ENCODE measurements at regions not wholly inside any gene's neighbourhood (a gene's known extent, or its start where the extent isn't known, plus 50 kb on each side); places are given as distances from the start of the nearest gene placed in this dataset.
A peak's percentile ranks its signal among the peaks of the same experiment; 100 is the strongest.

DNA sequence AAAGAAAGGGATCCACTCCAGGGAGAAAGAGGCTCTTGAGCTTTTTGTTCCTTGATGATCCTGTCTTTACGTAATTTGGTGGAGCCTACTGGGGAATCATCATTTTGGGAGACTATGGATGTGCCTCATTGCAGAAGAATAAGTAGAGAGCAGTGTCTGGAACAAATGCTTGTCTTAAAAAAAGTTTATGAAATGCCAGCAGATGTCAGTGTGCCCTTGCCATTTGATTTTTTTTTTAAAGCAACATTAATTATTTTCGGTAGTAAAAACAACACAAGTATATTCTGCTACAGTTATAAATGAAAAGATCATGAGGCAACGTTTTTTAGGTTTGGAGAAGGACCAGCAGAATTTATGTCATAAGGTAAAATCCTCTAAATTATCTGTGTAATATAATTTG is 934.8 kb upstream of the EEF2KMT start:
- DNase-seq, result no peak

DNA sequence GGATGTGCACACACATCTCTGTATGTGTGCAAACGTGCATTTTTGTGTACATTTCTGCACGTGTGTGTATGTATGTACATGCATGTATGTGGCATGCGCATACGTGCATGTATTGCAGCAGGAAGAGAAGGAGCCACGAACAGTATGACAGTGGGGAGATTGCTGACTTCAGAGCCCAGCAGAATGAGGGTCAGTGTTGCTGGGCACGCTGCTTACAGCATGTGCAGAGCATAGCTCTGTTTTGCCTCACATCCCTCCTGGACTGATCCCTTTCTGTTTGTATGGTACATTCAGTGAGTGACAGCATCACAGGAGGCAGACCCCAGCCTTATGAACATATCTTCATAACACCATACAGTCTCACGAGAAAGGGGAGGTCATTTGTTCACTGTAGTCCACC is 934.0 kb upstream of the EEF2KMT start:
- DNase-seq, result no peak

DNA sequence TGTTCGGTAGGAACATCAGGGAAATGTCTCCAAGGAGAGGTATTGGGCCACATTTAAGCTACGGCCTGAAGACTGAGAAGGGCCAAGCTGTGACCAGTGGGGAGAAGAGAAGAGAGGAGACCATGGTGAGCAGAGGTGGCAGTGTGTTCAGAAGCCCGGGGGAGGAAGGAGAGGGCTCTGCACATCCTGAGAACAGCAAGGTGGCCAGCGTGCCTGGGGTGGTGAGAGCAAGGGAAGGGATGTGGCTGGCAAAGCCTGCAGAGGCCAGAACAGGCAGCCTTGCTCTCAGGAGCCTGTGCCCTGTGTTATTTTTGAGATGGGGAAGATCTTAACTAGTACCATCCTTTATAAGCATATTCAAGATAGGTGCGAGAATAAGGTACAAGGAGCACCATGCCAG is 933.5 kb upstream of the EEF2KMT start:
- DNase-seq, result no peak

DNA sequence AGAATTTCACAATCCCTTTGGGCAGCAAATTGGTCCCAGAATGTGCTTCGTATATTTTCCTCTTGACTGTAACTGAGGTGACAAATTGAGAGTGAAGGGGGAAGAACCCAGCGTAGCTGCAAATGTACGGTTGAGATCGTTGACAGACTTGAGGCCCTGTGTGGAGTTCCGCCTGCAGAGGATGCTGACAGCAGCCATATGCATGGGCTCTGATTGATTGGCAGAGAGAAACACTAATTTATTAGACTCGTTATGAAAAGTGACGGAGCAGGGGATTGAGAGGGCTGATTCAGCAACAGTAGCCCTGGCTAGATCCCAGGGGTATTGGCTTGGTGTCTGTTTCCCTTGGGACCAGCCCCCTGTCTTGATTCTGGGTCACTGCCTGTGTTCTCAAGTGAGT is 930.1 kb upstream of the EEF2KMT start:
- no peak for DNase-seq

DNA sequence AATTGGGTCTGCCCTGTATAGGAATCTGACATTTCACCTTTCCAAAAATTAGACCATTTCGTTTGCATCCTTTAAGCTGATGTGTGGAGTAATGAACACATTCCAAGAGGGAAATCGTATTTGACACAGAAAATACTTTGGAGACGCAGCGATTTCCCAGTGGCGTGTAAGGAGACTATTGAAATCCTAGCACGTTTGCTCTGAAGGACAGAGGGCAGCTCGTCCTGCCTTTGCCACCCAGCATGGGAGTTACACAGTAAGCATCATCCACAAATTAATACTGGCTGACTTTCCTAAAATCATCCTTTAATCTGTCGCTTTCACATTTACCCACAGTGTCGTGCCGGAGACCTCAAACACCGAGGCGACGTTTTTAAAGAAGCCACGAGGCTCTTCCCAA is 925.9 kb upstream of the EEF2KMT start:
- no peak for DNase-seq

DNA sequence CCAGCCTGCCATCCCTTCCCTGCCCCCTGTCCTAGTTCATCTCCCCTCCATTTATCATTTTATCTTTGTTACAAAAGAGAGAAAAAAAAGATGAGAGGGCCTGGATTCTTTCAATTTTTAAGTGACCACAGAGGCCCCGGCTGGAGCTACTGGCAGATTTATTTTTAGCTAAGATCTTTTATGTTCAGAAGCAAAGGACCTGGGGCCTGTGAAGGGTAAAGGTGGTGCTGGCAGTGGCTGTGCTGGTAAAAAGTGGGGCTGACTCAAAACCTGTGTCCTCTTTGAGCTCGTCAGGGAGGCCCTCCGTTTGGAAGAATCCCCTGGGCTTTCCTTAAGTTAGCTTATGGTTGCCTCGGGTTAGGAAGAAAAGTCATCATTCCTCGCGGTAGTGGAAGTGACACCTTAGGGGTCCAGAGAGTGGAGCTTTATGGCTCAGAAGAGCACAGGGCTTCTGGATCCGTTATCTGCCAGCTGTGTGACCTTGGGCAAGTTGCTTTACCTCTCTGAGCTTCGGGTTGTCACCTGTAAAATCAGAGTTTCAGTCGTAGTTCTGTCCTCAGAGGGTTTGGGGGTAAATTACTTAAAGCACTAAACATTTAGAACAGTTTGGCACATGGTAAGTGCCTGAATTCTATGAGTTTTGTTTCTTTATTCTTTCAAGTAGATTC is 923.8 kb upstream of the EEF2KMT start:
- no peak for DNase-seq

DNA sequence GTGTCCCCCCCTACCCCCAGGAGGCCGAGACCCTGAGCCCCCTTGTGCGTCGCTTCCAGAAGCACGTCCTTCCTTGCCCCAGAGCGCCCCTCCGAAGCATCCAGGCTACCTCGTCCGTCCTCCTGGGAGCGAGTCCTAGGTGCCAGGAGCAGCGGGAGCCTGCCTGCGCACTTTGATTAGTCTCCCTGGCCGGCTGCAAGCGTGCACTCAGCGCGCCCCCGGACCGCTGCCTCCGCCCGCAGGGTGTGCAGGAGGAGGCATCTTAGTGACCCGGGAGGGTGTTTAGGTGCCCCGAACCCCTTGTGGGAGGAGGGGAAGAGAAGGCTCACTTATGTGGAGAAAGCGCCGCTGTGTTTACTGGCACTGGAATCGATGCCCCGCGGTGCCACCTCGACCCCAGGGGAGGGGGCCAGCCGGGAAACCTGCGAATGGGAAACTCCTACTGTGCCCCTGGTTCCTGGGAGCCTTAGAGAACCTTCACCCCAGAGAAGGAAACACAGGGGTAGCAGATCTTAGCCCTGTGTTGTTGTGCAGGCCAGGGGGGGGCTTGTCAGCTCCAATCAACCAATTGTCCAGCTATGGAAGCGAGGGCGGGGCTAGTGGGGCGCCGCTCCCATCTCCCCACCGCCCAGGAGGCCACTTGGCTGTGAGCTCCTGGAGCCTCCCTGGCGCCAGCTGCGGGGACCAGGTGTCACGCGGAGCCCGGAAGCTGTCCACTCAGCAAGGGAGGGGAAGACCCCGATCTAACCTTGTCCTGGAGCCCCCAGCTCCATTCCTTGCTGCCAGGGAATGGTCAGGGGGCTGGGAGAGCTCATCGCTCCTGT is 922.8 kb upstream of the EEF2KMT start:
- DNase-seq, result no peak

DNA sequence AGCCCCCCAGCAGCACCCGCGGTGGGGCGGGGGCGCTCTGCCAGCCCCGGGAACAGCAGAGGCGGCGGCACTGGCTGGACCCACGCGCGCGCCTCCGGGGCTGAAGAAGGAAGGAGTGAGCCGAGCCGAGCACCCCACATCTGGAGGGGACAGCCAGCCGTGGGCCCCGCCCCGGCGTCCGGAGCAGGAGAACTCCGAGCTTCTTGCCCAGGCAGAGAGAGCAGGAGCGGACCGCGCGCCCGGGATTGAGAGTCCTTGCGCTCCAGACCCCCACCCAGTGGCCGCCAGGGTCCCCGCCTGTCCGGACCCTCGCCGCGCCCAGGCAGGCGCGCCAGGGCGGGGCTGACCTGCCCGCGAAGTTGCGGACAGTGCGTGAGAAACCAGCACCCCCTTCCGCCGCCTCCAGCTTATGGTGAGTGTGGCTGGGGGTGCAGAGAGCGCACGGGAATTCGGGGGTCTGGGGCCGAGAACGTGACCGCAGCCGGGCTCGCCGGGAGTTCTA is 921.9 kb upstream of the EEF2KMT start:
- DNase-seq, result no peak

DNA sequence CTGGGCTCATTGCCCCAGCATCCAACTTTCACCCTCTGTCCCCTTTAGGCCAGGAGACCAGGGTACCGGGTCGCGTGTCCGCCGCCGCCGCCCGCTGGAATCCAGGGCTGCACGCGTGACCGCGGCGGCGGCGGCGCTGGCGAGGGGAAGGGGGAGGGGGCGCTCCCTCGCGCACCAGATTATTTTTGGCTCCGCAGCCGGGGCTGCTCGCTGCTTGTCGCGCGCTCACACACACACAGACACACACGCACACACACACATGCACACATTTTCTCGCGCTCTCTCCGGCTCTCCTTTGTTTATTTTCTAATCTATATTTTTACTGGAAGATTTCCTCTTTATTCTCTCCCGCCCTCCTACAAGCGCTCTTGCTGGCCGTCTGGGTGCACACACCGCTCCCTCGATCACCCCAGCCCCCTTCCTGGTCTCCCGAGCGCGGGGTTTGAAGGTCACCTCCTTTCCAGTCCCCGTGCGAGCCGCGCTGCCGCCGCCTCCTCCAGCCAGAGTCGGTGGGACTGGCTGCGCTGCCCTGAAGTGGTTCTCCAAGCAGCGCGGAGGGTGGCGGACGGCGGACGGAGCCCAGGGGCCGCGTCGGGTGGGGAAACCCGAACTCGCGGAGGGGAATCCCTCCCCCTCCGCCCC is 921.4 kb upstream of the EEF2KMT start:
- no peak for DNase-seq

DNA sequence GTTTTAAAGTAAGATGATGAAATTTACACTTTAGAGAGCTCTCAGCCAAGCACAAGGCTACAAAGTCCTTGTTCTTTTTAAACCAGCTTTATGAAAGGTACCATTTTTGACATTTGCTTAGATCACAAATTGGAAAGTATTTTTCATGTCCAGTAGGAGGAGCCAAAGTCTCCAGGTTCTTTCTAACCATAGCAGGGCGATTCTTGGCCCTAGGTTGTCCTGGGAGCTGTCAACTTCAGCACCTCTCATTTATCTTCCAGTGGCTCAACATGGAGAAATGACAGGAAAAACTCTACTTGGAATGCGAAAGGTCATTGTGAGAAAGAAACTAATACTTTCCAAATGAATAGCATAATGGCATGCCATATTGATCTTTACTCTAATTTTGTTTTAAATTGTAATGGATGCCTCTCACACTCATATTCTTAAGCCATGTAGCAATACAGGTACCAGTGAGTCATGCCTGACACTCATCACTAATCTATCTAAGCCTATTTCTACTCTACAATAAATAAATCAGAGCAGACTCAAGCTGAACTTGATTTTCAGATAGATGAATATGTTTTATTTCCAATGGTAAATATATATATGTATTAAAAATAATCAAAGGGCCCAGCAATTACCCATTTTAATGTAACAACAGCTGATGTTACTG is 919.1 kb upstream of the EEF2KMT start:
- DNase-seq, result peak in 1 of 2 donors; percentile 15

DNA sequence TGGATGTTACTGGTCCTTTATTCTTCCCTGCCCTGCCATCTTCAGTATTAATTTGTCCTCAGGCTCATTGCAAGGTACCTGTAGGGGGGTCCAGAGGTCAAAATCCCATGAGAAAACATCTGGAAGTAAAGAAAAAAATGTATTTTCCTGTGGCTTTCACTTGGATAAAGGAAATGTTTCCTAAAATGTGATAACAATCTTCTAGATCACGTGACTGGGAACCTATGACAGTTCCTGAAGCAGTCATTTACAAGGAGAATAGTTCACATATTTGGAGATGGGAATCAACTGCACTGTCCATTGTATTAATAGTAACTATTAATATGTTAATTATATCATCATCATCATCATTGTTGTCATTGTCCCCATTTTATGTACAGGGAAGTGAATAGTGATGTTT is 915.1 kb upstream of the EEF2KMT start:
- DNase-seq, result no peak

DNA sequence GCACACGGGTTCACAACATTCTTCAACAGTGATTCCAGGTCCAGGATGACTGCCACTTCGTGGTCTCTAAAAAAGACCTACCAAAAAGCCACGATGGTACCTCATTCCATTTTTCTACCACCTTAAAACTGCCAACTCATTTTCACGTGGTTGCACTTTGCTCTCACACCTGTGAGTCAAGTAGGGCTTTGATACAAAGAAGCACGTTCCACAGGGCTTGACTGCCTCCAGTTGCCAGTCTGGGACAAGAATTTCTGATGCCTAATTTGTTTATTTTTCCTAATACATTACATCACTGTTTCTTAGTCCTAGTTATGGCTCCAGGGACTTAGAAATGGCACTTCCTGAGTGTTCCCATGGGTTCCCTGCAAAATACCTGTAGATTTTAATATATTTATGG is 911.6 kb upstream of the EEF2KMT start:
- DNase-seq, result no peak

DNA sequence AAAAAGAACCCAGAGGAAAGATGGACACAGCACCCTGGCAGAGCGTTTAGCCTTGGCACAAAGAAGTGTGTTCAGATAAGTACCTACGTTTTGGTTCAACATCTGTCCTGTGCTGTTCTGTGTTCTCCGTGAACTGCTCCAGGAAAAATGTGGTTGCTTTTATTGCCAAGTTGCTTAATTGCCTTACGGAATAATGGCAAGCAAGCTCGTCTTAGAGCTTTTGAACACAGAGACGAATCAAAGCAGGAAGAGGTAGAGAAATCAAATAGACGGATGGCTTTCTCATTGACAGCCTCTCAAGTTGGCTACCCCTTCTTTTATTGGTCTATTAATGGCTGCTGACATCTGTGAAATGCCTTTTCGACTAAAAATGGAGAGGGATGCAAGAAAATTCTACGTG is 911.1 kb upstream of the EEF2KMT start:
- no peak for DNase-seq

DNA sequence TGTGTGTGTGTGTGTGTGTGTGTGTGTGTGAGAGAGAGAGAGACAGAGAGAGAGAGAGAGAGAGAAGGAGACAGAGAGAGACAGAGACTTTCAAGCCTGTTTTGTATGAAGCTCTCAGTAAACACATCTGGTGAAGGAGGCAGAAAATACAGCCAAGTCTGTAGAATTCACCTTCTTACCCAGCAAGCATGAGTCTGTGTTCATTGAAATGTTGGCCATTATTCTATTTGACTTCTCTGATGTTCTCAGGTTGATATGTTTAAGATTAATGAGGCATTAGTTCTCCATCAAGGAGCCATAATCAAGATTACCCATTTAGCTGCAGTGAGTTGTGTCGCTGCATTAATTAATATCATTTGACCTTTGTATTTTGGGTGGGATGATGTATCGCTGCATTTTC is 895.8 kb upstream of the EEF2KMT start:
- no peak for DNase-seq

DNA sequence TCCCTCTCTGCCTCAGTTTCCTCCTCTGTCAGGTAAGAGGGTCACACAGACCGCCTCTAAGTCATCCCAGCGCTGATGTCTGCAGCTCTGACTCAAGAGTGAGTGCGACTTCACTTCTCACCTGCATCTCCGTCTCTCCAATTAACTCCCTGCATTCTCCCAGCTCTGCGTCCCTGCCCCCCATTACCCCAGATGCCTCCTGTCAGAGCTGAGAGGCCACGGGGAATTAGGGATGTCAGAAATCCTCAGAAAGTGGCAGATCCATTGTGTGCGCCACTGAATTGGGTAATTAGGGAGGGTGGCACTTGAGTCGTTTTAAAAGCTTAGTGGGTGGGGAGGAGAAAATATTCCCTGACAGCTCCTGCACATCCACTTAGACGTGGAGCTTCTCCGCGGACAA is 885.4 kb upstream of the EEF2KMT start:
- DNase-seq, result no peak

DNA sequence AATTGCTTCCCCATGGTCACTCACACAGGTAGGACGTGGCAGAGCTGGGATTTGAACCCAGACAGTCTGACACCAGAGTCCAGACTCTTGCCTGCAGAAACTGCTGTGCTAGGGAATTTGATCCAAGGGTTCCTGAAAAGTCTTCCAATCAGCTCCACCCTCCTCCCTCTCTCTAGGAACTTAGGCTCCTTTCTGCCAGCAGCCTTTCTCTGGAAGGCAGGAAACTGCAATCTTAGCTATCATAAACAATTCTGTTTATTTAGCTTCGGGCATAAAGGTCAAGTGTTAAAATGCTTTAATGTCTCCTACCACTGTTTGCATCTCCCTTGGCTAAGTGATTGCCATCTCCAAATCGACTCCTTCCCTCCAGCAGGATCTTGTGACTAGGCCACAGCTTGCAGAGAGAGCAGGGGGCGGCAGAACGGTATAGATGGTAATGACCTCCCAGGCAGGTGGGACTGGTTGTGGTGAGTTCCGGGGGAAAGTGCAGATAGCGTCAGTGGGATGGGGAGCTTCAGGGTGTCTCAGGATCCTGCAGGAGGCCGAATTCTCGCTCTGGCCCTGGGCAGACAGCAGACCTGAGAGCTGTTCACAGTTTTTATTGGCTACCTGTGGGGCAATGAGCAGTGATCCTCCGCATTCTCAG is 882.4 kb upstream of the EEF2KMT start:
- no peak for DNase-seq

DNA sequence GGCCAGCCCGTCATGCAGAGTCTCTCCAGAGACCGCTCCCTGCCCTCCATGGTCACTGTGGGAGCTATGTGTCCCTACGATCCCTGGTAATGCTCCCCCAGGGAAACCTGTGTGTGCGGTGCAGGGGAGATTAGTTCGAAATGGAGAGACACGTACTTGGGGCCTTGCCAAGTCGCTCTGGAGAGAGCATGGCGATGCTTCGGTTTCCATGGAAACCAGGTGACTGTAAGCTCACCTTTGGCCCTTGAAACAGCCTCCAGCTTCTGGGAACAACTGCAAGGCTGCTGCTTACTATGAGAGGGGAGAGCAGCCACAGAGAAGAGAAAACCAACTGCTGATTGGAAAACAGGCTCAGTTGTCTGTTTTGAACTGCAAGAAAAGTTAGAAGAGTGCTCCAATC is 879.7 kb upstream of the EEF2KMT start:
- DNase-seq, result no peak

DNA sequence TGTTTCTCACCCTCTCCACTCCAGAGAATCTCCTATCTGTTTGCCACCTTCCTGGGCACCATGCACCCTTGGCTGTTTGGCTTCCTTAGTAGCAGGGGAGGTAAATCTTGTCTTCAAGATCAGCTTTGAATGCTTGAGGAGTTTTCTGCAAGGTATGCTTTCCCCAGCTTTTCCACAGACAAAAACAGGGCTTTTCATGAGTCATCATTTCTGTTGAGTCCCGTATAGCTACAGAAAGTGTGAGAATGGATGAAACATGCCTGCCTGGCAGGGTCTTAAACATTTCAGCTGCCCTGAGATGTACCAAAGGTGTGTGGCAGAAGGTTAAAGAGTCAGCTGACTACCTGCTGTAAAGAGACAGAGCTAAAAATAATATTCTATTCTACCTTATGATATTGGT is 875.2 kb upstream of the EEF2KMT start:
- DNase-seq, result no peak

DNA sequence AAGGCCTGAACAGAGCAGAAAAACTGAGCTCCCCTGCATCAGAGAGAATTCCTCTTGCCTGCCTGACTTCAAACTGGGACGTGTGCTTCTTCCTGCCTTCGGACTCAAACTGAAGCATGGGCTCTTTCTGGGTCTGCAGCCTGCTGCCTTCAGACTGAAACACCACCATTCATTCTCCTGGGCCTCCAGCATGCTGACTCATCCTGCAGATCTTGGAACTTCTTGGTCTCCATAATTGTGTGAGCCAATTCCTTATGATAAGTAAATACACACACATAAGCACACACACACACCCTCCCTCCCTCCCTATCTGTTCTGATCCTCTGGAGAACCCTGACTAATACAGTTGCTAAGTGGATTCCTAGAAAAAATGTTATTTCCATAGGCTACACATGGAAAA is 874.3 kb upstream of the EEF2KMT start:
- no peak for DNase-seq

DNA sequence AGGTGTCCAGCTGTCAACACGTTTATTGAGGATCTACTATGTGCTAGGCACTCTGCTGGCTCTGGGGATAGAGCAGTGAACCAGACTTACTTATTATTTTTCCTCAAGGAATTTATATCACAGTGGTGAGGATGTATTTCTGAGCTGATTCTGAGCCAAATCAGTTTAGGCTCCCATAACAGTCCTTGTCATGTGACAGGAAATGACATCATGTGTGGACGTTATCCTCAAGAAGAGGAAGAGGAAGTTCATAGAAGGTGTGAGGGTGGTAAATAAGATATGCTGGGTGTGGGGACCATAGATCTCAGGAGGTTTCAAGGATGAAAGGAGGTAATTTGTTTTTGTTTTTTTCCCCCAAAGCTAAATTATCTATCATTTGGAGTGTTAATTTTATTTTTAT is 873.5 kb upstream of the EEF2KMT start:
- DNase-seq, result no peak

DNA sequence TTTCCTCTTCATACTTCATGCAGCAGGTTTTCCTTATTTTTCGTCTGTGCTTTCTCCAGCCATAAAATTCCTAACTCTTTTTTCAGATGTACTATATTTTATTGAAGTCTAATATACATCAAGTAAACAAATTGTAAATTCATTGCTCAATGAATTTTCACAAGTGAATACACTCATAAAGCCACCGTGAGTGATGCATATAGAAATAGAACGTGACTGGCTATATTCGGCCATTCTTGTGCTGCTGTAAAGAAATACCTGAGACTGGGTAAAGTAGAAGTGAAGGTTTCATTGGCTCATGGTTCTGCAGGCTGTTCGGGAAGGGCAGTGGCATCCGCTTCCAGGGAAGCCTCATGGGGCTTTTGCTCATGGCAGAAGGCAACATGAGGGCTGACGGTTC is 868.4 kb upstream of the EEF2KMT start:
- no peak for DNase-seq

DNA sequence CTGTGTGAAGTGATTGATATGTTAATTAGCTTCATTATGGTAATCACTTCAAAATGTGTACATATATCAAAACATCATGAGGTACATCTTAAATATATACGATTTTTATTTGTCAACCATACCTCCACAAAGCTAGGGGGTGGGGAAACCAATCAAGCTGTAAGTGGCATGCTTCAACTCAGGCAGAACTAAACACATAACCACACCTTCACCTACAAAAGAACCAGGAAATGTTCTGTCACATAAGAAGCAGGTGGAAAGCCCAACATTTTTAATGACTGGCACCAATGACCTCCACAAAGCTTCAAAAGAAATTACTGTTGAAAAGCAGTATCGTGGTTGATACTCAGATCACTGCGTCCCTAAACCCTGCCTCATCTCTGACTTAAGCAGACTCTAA is 867.7 kb upstream of the EEF2KMT start:
- DNase-seq, result no peak

DNA sequence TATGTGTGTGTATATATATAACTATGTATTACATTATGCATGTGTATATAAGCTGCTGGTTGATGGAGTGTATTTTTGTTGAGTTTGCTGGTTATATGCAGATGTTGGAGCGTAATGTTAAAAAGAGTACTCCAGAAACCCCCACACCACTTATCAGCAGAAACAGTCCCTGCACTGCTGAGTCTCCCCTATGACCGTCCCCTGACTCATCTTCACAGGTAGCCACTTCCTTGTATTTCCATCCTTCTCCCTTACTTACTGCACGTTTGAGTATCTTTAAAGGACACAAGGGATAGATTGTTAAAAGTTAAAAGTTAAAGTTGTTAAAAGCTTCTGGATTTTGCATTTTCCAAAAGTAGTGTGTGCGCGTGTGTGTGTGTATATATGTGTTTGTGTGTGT is 853.9 kb upstream of the EEF2KMT start:
- no peak for DNase-seq

Measured in inflammatory macrophage (primary cell).